Stimulated activated CD8-positive, alpha-beta memory T cell treated with anti-CD3 and anti-CD28 coated beads, Interleukin-15, amount 100 ng/mL, for 1 hour (primary cell): ENCODE measurements at regions not wholly inside any gene's neighbourhood (a gene's known extent, or its start where the extent isn't known, plus 50 kb on each side); places are given as distances from the start of the nearest gene placed in this dataset.

Source experiments
- DNase-seq: peaks from one replicate; pipeline ENCODE4 v3.0.0-alpha.2; 2020; ENCODE audit warnings: low read depth

DNA sequence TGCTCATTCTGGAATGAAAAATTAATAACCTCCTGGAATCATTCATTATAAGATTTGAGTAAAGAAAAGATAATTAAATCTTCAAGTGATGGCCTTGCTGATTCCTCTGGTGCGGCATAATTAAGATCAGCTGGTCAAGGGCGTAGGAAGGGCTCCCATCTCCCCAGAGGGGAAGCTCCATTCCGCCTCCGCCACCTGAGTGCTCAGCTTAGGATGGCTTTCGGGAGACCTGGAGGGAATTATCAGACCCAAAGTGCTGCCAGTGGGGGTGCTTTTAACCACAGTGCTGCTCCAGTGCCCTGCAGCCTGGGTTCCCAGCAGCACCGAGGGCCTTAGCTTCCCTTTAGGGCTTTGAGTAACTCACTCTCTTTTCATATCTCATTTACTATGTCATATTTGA, 556.6 kb upstream of the RGMA start:
- no peak for DNase-seq

DNA sequence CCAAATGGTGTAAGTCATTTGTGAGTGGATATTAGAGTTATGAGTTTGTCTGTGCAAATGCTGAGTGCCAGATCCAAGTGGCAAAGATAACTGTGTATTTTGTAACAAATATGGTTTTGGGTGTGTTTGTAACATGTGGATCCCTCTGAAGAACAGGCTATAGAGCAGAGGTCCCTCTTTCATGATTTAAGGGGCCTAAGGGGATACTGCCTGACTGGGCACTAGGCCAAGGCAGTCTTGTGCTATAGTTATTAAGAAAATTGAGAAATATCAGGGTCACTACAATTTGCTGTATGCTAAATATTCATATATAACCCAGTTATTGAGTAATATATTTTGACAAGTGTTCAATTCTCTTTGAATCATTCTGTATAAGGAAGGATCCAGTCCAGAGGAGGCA, 555.6 kb upstream of the RGMA start:
- no peak for DNase-seq

DNA sequence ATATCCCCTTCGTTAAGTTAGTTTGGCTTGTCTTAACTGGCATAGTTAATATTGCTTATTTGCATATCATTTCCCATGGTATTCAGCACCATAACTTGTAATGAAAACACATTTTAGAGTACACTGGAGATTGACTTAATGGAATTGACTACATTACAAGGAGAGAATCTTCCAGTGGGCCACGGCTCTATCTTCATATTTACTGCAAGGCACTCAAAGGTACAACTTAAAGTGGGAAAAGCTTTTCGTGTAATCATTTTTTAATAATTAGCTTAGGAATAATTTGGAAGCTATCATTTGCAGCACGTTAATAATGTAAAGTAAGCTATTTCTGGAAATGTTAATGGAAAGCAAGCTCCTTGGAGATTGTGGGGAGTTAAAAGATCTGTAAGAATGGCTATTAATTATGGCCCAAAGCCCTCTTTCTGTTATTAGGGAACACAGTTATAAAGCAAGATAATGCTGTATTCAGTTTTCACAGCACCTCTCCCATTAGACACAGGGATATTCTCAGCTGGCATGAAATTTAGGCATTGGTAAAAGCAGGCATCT, 551.5 kb upstream of the RGMA start:
- no peak for DNase-seq

DNA sequence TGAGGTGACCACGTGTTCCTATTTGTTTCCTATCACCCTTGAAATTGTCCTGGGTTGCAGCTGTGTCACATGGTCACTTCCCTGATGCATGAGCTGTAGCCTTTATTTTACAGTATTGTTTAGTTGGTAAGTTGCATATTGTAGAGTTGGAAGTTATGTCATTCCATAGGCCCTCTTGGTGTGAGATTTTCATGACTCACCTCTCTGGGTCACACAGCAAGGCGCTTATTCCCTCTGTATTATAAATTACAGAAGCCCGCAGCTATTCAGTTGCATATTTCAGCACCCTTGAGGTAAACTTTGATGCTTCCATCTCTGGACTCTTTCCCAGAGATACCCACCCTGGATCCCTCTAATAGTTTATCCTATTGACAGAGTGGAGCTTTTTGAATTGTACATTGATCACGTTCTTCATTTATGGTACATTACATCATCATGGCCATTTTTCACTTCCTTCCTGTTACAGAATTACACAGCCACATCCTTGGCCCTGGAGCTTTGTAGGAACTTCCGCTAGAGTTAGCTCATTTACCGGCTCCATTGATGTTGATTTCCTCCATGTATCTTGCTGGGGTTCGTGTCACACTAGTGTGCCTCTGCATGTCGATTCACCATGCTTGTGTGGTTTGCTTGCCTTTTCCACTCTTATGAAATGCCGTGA, 543.1 kb upstream of the RGMA start:
- no peak for DNase-seq

DNA sequence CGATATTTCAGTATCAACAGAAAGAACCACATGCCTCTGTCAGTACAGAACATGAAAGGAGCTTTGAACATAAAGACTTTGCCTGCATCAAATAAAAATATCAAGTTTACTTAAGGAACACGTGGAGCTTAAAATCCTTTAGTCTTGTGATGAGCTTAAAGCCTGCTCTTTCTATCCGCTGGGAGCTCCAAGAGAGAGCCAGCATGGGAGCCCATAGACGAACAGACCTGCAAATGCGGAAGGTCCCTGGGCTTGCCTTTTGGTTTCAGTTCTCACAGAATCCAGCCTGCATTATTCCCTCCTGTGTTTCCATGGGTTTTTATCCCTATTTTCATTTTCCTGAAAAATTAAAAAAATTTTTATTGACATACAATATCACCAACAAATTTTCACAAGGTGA, 530.6 kb upstream of the RGMA start:
- DNase-seq = no peak

DNA sequence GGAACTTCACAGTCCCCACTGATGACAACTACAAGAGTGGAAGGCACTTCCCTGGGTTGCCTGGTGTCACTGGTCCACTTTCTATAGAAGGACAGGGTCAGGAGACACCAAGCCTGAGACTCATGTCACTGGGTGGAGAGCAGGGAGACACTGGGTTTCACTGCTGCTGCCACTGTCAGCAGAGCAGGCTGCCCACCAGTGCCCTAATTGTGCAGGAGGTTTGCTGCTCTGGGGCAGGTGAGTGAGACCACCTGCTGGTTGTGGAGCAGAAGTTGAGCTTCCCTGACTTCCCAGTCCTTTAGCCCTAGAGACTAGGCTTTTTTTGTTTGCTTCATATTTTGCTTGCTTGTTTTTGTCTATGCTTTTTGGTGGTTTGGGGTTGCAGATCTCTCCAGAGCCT, 528.4 kb upstream of the RGMA start:
- DNase-seq = no peak

DNA sequence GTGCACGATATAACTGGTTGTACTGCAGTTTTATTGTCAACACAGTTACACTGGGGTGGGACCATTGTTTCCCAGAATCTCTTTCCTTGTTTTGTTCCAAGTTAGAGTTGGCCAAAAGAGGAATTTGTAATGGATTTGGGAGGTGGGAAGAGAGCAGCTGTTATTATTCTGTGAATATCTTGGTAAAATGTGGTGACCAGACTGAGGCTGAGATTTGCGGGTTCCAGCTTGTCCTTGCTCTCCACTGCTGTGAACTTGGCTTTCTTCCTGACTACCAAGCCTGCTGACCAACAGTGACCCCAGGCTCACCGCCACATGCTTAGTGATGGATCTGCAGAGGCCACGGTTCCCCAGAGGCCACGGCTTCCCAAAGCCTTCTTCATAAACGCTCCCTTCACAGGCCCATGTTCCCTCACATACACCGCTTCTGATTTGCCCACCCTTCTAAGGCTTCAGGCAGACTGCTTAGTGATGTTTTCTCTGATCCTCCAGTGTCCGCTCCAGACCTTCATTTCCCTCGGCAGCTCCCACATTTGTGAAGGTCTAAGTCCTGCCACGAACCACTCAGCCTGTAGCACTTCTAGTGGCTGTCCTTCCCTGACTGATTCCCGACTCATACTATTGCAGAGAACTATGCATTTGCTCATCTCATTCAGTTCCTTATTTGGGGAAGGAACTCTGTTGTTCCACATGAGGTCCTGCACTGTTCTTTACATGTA, 525.5 kb upstream of the RGMA start:
- DNase-seq = no peak

DNA sequence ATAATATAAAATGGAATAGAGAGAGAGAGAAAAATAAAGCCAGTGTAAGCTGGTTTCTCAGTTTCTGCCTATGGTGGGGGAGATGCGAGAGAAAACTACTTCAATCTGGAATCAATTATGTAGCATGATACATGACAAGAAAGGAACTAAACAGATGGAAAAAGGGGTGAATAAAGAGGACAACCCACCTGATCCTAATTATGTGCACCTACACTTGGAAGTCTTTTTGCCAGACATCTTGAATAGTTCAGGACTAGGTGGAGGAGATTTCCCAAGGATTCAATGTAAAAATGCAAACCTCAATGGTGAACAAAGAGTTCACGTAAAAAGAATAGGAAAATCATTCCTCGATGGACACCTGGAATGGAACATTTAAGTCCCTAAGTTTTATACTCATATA, 524.4 kb upstream of the RGMA start:
- DNase-seq = no peak

DNA sequence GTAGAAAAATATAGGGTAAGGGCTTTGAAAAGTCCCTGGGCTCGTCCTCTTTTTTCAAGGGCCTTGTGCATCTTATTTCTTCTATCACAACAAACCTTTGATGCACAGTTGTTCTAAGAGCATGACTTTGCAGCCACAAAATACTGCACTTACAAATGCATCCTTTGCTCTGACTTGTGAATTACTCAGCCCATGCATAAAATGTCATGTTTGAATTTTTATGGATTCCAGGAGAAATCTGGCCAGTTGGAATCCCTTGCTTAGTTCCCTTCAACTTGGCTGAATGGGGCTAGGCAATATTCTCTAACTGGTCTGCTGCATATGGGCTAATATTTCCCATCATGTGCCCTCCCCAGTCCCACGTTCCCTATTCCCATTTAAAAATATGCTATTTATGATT, 523.9 kb upstream of the RGMA start:
- DNase-seq = no peak

DNA sequence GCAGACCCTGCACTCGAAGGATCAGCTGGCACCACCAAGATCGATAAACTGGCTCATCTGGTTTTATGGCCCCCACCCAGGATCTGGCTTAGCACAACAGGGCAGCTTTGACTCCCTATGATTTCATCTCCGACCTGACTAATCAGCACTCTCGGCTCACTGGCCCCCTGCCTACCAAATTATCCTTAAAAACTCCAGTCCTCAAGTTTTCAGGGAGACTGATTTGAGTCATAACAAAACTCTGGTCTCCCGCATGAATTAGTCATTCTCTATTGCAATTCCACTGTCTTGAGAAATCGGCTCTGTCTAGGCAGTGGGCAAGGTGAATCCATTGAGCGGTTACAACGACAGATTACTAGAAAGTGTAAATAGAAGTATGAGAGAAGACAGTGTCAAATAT, 521.9 kb upstream of the RGMA start:
- no peak for DNase-seq

DNA sequence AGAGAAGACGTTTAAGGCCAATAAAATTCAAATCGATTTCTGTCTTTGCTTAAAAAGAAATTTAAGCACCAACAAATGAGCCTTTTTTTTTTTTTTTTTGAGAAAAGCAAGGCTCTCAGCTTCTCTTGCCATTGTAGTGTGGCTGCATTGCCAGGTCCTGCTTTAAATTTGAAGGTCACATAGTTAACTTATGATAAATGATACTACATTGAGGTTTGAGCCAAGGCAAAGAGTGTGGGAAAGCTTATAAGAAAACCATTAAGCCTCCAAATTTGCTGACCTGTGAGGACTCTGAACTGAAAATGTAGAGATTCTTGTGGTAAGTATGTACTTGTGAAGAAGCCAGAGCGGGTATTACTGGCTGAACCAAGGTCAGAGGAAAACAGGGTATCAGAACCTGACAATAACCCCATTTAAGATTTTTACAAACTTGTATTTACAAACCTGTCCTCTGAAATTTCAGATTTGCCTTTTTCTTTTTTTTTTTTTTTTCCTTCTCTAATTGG, 519.7 kb upstream of the RGMA start:
- no peak for DNase-seq

DNA sequence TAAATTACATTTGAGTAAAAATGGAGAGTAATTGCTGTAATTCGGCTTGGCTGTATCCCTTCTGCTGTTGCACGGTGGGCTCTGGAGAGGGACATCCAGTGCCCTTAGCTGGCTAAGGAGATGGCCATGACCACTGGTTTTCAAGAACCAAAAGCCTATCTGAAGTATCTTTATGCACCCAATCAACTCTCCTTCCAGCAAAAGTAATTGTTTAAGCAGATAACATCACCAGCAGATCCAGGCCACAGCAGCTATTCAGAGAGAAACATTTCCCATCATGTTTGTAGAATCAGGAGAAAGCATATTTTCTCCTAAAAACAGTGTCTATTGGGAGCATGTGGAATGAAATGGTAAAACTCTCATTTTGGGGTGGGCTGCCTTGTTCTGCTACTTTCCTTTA, 514.5 kb upstream of the RGMA start:
- no peak for DNase-seq

DNA sequence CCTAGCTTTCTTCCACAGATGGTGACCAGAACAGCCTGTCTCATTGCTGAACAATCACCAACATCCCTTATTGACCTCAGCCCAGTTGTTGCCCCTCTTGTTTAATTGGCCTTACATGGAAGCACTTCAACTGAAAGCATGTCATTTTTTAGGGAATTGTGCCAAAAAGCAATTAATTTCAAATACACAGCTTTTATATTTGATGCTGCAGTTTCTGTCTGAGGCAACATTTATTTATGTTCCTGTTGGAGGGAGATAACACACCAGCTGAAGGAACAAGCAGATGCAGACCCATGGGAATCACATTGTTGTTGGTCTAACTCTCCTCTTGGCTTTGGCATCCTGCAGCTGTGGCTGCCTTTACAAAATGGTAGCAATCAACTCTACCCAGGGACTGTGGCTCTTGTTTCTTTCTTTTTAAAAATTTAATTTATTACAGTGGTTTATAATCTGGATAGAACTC, 498.1 kb upstream of the RGMA start:
- no peak for DNase-seq

DNA sequence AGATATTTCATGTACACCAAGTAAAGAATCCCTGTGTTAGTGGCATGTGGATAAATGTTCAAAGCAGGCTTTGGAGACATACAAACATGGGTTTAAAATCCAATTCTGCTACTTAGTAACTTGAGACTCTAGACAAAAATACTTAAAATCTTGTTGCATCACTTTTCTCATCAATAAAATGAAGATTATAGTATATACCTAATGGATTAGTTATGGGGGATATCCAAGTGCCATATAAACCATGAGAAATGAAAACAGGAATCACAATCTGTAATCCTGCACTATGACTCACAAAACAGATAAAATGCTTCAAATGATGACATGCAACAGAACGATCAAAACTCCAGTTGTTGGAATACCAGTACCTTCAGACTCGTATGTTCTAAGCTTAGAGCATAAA, 496.0 kb upstream of the RGMA start:
- no peak for DNase-seq

DNA sequence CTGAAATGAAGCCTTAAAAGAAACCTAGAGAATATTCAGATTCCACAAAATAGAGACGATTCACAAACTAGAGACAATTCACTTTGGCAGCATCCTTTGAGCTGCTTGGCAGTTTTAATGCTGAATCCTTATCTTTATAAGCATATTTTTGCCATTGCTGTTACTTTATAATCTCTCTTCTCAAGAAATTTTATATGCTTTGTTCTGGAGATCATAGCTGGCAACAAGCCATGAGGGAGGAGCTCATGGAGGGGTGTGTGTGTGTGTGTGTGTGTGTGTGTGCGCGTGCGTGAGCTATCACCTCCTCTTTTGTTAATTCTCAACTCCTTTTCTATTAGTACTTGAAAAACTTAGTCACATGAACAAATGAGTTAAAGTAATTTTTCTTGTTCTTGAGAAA, 495.0 kb upstream of the RGMA start:
- DNase-seq = no peak

DNA sequence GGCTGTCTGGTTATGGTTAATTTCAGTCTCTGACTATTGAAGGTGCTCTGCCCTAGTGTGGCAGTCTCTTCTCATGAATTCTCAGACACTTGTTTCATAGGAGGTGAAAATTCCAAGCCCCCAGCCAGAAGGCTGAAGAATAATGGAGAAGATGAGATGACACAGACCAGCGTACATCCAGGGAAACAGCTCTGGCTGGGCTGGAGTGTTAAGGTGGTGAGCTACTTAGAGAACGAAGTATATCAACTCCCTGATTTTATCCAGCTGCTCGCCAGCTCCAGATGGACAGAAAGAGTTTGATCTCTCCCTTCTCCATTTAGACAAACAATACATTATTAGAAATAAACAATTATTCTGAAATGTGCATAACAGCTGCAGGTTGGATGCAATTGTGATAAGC, 494.5 kb upstream of the RGMA start:
- no peak for DNase-seq

DNA sequence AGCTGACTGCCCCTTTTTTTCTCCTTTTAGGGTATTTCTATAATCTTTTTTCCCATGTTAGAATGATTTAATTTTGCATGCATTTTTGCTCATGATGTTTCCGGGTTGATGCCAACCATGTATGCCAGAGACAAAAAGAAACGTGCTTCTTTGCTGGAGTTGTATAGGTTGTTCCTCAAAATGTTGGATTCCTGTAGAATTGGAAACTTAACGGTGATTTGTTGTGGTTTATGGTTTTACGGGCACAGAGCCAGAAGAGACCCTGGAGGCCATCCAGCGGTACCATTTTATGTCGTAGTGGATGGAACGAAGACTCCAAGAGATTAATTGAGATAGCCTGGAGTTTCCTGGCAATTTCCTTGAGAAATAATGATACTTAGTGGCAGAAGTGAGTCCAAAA, 481.5 kb upstream of the RGMA start:
- DNase-seq = no peak

DNA sequence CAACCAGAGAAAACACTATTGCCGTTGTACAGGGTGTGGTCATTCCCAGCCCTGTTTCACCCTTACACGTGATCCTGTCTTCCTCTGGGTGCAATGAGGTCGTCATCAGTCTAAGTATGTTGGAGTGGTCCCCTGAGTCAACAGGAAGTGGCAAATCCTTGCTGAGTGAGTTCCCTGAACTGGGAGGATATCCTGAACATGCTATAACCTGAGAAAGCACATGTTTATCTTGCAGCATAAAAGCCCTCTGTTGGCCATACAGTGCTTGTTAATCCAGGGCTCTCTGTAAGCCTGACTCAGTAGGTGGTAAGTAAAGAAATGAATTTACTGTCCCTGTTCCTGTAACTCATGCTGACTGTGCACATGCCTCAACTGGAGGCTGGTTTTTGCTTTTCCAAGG, 477.8 kb upstream of the RGMA start:
- no peak for DNase-seq

DNA sequence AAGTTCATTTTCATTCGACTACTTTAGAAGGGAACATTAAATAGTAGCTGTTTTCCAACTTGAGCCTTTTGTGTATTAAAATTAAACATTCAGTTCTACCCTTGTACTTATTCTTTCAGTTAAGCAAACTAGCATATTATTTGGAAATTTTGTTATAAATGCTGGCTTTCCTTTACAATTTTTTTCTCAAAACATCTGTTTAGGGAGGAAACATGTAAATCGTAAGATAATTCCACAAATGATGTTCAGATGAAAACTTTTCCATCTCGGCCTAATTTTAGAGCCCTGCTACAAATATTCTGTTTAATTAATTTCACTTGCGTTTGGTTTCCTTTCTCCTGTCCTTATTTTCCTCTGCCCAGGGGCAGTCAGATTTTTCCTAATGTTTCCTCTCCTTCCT, 476.2 kb upstream of the RGMA start:
- DNase-seq = no peak

DNA sequence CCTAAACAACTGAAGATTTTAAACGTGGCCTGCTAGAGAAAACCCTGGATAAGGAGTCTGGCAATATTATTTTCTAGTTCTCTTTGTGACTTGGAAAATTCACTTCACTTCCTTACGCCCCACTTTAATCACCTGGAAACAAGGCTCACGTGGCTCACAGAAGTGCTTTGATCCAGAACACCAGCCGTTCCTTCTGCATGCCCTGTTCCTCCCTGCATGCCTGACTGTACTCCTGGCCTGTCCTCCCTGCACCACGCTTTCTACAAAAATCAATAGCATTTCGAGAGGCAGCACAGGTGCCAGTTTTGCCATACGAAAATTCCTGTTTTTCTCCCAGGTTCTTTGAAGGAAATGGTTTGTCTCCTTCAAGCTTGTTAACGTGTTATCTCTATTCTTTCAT, 474.2 kb upstream of the RGMA start:
- DNase-seq = no peak

DNA sequence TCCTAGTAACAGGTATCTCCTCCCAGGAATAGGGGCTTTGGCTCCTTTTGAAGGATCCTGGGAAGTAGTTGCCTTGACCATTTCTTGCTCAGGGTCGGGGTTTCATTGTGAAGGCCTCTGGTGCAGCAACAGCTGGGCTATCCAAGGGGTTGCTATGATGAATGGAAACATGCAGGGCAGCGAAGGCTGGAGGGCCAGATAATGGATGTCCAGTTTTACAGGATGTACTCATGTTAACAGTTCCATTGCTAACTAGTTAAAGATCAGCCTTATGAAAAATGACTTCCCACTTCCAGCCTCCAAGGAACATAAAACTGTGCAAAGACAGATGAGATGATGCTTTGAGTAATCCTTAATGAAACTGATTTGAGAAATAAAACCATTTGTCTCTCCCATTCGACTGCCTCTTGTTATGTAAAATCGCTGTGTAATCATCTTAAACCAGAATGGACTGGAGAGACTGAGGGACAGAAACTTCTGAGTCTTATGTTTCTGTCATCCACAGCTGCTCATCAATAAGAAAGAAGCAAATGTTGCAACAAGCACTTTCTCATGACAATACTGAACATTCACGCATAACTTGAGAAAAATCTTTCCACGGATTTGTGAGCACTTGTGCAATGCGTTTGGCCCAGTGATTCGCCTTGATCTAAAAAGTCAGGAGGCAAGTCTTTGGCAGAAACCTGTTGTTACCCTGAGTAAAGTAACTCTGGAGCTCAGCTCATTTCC, 473.5 kb upstream of the RGMA start:
- no peak for DNase-seq

DNA sequence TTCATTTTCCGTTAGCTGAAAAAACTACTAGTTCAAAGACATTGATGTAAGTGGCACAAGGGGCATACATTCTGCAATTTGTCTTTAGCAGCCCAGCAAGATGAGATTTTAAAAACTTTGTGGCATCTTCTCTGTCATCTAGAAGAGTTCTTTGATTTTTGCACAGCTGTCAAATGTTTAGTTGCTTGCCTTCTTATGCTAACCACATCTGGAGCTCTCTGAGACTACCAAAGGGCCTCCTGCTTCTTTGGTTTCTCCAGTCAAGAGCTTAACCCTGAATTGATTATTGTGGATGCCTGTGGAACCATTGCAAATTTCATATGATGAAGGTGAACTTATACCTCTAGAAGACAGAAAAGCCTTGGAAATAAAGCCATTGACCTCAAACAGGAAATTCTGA, 468.7 kb upstream of the RGMA start:
- no peak for DNase-seq
